ENCODE measurements at regions not wholly inside any gene's neighbourhood (a gene's known extent, or its start where the extent isn't known, plus 50 kb on each side); places are given as distances from the start of the nearest gene placed in this dataset.

- no peak for DNase-seq (ENCODE audit: low spot score)
- H3K79me2 ChIP-seq (replicated peaks; ENCODE audit: insufficient read depth), result no peaks in the 10 kb centered on the region
- H3K4me1 ChIP-seq (ENCODE audit: insufficient read depth), result no peaks in the 10 kb centered on the region
- no peak overlapping the region for H3K4me3 Mint-ChIP-seq
- H3K9me3 Mint-ChIP-seq, result no peaks in the 10 kb centered on the region
- TF ChIP-seq STAT1 (IDR thresholded peaks at IDR 0.05; ENCODE audit: unreplicated experiment), result no peak
- TF ChIP-seq ZNF462 (CRISPR knock-in tag; IDR thresholded peaks at IDR 0.05), result no peak
- no peak for TF ChIP-seq POLR2AphosphoS5 (IDR thresholded peaks at IDR 0.05; ENCODE audit: low read depth)
- TF ChIP-seq CREB1 (CRISPR knock-in tag; IDR thresholded peaks at IDR 0.05; ENCODE audit: low read depth), result no peak
- TF ChIP-seq ZNF331 (CRISPR knock-in tag; IDR thresholded peaks at IDR 0.05; ENCODE audit: low read depth), result no peak
- no peak for TF ChIP-seq JUNB (IDR thresholded peaks at IDR 0.05; ENCODE audit: unreplicated experiment)
- no peak for TF ChIP-seq ZNF114 (CRISPR knock-in tag; IDR thresholded peaks at IDR 0.05)
- no peak for TF ChIP-seq ETS1 (IDR thresholded peaks at IDR 0.05)
- H3K36me3 ChIP-seq (ENCODE audit: insufficient read depth), result no peaks in the 10 kb centered on the region
- no peak for ATAC-seq
- H2AFZ ChIP-seq, result no peak overlapping the region; the same call in 1 of the 2 replicates
- H4K20me1 ChIP-seq (replicated peaks; ENCODE audit: insufficient read depth), result no peaks in the 10 kb centered on the region
- H3K4me3 ChIP-seq, result no peak overlapping the region
- no peaks in the 10 kb centered on the region for H3K27me3 ChIP-seq (ENCODE audit: insufficient read depth)
- no peaks in the 10 kb centered on the region for H3K4me1 Mint-ChIP-seq
- no peaks in the 10 kb centered on the region for H3K27me3 Mint-ChIP-seq (ENCODE audit: insufficient read depth, low read depth, poor library complexity)
- H3K4me2 ChIP-seq, result no peak overlapping the region
- H3K27ac ChIP-seq (ENCODE audit: low read depth), result no peak overlapping the region
- no peaks in the 10 kb centered on the region for H3F3A ChIP-seq (replicated peaks; ENCODE audit: low read depth)
- H3K9me2 ChIP-seq (ENCODE audit: insufficient read depth), result 0 out of 2 replicates have a peak, but pooled peaks cover 2% of the 10 kb centered on the region
- no peak overlapping the region for H3K27ac Mint-ChIP-seq
- H3K36me3 Mint-ChIP-seq (ENCODE audit: low read depth), result no peaks in the 10 kb centered on the region
Measured at GRCh38 chr13:74966814-74967424, 515.0 kb downstream of the TBC1D4 start.
